ENCODE measurements at regions not wholly inside any gene's neighbourhood (a gene's known extent, or its start where the extent isn't known, plus 50 kb on each side); places are given as distances from the start of the nearest gene placed in this dataset.

- no peak for TF ChIP-seq CTCF (IDR thresholded peaks at IDR 0.05)
- TF ChIP-seq TCF7L2 (IDR thresholded peaks at IDR 0.05; ENCODE audit: low read depth, low read length), result no peak
- no peak for TF ChIP-seq POLR2AphosphoS5 (IDR thresholded peaks at IDR 0.05; ENCODE audit: low read depth, low read length)
These were observed 323.7 kb upstream of the KLF6 start for GRCh38 chr10:4108693-4109092.

Measured in Panc1 (cell line).